Retina (tissue), 1 donor: ENCODE measurements at regions not wholly inside any gene's neighbourhood (a gene's known extent, or its start where the extent isn't known, plus 50 kb on each side); places are given as distances from the start of the nearest gene placed in this dataset.
A peak's percentile ranks its signal among the peaks of the same experiment; 100 is the strongest.

Experiments used
- DNase-seq: peaks from one replicate; pipeline ENCODE4 v3.0.0-alpha.2; 2016

DNA sequence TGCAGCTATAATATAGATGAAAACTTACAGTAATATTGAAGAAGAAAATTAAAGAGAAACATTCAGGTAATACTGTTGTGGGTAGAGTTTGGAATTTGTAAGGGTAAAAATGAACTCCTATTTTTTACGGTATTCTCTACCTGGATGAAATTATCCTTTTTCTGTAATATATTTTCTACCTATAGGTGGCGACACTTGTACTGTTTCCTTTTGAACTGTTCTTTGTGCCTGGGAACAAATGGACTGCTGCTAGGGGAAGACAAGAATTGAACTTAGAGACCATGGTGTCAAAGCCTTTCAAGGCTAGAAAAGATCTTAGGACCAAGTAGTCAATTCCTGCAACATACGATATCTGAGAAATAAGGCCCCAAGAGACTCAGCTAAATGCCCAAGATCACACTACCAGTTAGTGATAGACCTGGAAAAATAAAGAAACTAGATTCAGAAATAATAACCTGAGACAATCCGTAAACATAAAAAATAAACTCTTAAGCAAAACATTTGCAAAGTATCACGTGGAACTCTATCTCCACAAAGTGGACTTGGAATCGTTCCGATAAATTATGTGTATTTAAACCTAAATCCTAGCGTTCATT lies 383.8 kb downstream of the TFAP2A start:
- no peak for DNase-seq

- no peak for DNase-seq
Observed at GRCh38 chr6:10028222-10028621, 386.7 kb downstream of the TFAP2A start.

DNA sequence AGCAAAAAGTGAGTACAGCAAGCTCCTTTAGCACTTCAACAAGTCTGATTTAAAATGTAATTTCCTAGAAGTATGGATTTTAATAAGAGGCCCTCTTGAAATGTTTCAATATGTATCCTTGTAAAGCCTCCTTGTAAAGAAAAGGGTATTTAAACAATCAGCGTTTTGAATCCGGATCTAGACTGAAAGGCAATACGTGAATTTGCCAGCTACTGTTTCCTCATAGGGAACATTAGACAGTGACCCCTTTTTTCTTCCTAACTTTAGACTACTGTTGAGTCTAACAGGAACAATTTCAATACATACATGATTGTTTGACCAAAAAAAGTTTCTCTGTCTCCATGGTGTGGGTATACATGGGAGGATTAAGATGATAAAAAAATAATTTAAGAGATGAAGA lies 395.0 kb downstream of the TFAP2A start:
- no peak for DNase-seq

- peak; percentile 44 for DNase-seq
Observed at GRCh38 chr6:10014557-10014956, 400.3 kb downstream of the TFAP2A start.

DNA sequence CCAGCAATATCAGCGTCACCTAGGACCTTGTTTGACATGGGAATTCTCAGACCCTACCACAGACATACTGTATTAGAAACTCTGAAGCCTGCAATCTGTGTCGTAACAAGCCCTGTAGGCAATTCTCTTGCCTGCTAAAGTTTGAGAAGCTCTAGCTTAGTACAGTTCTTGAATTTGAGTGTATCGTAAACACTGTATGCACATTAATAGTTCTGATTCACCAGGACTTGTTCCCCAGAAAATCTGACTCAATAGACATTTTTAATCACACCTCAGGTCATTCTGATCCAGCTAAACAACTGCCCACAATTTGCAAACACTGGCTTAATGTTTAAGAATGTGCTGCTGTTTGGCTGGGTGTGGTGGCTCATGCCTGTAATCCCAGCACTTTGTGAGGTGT lies 414.3 kb downstream of the TFAP2A start:
- no peak for DNase-seq

DNA sequence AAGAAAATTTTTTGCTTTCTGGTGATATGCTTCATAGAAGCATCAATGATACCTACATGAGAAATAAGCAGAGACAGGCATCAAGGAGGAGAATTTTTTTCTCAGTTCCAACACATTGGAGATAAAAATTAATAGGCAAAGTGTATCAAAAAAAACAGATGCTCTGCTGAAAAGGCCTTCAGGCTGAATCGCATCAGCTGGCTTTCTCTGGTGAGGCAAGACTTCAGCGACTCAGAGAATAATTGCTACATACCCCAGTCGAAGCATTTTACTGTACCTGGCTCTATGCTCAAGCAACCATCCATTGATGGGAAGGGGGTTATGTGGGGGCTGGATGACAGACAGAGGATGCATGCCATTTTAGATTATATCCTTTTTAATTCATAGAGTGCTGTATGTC lies 415.1 kb downstream of the TFAP2A start:
- DNase-seq = no peak

DNA sequence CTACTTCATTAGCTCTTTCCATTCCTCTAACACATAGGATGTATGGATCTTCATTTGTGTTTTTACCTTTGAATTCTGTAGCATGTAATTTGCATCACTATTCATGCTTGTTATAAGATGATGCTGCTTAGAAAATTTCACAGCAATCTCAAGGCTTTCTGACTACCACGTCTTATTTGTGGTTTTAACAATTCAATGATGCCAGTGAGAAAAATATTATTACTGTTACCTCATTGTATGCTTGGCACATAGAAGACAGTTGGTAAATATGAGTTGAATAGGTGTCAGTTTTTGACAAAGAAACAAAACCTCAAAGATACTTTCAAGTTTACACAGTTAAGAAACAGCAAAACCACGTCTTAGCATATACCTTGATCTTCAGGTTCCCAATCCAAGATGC lies 428.6 kb downstream of the TFAP2A start:
- DNase-seq = no peak

GRCh38 chr6:9985481-9985880 lies 429.4 kb downstream of the TFAP2A start:
- peak; percentile 11 for DNase-seq

DNA sequence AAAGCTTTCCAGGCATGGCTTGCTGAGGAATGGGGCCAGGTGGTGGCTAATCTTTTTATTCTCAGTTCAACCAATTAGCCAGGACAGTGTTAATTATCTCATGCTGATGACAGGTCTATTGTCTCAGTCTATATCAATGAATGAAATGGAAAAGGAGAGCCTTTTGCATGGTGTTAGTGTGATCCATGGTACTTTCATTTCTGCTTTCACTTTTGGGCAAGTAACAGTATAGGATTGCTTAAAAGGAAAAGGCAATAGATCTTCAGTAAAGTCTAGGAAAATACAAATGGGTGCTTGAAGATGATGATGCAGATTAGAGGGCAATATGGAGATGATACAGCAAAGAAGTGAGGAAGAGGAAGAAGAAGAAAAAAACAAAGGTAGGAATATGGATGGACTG lies 430.3 kb downstream of the TFAP2A start:
- DNase-seq = no peak

- DNase-seq = no peak
Observed at GRCh38 chr6:9983168-9983567, 431.7 kb downstream of the TFAP2A start.

GRCh38 chr6:9982215-9982614 lies 432.7 kb downstream of the TFAP2A start:
- no peak for DNase-seq

DNA sequence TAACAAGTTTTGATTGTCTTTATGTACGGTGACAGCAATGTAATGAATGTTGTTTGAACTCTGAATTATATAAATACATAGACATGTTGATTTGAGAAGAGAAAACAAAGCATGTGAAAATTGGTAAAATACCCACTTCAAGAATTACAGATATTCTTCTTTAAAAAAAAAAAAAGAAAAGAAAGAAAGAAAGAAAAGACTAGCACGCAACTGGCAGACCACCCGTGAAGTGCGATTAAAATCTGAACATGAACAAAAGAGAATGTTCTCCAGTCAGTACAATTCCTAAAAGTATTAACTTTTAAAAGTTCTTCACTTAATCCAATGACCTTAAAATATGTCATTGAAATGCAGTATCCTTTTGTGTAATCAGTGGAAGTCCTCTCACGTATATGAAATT lies 434.9 kb downstream of the TFAP2A start:
- DNase-seq = no peak

DNA sequence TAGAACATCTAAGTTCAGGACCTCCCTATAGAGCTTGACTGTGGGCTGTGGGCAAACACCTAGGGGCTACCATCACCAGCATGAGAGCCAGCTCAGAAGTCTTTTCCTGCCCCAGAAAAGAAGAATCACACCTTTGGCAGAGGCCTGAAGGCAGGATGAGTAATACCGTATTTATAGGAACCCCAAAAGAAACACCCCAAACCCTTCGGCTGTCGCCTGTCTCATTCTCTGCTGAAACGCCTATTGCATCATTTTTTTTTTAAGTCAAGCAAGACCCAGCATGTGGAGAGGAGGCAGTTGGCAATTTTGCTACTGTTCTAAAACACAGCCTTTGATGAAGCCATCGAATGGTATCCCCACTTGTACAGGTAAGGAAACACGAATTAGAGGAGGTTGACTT lies 436.4 kb downstream of the TFAP2A start:
- no peak for DNase-seq

- no peak for DNase-seq
Observed at GRCh38 chr6:9977411-9977810, 437.5 kb downstream of the TFAP2A start.

DNA sequence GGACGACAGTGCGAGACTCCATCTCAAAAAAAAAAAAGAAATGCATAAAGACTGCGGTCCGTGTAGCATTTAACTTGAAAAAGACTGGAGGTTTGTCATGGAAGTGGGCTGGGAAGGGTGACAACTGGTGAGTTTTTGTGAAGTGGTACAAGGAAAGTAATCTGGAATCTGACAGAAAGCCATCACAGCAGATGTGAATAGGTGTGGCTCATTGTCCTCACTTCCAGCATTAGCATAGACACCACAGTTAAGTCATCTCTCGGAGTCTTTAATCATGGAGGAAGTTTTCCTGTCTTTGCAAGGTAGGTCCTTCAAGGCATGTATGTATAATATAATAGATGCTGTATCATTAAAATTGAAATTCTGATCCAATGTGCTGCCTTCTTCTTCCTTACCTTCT lies 453.2 kb downstream of the TFAP2A start:
- no peak for DNase-seq

GRCh38 chr6:9957215-9957759 lies 457.6 kb downstream of the TFAP2A start:
- no peak for DNase-seq

DNA sequence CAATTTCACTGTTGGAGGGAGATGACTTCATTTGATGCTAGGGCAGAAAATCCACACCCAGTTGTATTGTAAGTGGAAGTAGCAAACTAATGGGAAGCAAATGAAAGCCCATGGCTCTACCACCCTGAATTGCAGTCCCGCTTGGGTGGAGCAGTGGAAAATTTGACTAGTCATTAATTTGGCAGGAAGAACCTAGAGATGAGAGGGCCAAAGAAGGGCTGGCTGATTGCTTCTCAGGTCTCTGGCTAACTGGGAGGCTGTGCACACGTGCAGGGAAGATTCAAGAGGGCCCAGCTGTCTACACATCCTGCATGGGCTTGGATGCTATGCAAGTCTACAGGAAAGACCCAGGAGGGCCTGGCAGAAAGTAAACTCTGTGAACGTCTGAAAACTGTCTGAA lies 466.2 kb downstream of the TFAP2A start:
- DNase-seq = no peak

- no peak for DNase-seq
Observed at GRCh38 chr6:9943986-9944385, 470.9 kb downstream of the TFAP2A start.

DNA sequence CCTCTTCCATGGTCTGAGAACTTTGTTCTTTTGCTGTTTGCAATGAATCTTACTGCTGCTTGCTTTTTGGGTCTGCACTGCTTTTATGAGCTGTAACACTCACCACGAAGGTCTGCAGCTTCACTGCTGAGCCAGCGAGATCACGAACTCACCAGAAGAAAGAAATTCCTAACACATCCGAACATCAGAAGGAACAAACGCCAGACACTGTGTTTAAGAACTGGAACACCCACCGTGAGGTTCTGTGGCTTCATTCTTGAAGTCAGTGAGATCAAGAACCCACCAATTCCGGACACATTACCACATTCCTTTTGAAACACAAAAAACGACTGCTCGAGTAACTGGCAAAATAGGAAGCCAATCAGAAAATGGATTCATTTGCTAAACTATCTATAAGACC lies 471.8 kb downstream of the TFAP2A start:
- DNase-seq = no peak

GRCh38 chr6:9942131-9942530 lies 472.7 kb downstream of the TFAP2A start:
- DNase-seq = no peak

GRCh38 chr6:9938801-9939200 lies 476.1 kb downstream of the TFAP2A start:
- peak; percentile 48 for DNase-seq

DNA sequence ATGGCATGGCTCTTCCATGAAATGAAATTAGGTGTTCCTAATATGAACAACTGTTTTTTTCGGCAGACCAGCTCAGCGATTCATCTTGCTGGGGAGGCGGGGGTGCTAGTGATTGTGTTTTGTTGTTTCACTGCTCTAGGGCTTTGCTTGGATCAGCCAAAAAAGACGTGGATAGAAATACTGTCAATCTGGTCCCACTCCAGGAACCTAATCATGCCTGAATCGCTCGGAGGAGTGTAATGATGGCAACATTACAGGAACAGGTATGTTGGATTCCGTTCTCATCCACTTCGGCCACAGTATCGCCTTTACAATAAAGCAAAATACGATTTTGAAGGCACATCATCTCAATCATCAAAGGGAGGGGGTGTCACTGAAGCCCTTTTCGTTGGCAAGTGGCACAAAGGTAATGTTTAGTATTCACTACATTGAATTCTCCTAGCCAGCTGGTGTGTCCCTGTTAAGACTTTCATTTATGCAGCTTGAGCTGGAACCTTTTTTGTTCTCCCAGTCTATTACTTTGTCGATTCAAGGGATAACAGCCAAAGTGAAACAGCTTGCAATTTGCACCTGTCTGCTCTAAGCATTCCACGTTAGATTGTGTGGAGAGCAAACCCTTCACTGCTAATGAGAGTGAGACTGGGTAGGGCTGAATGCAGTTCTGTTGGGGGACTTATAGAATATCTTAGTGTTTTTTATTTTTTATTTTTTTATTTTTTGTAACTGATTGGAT lies 477.7 kb downstream of the TFAP2A start:
- DNase-seq = peak; percentile 32

DNA sequence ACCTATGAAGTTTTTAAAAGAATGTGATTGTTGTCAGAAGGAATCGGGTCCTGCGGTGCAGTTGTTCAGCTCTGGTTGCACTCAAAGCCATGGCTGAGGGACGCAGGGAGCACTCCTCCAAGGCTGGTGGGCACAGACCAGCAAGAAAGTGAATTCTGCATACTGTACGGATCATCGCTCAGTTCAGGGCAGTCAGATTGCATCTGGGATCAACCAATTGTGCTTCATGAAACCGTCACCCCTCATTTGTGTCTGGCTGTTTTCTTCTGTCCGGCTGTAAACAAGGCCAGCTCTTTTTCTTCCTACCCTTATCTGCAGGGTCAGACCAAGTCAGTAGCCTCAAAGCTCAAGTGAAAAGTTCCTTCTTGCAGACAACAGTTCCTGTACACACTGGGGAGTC lies 478.3 kb downstream of the TFAP2A start:
- DNase-seq = peak; percentile 65

- DNase-seq = no peak
Observed at GRCh38 chr6:9933677-9934076, 481.2 kb downstream of the TFAP2A start.

DNA sequence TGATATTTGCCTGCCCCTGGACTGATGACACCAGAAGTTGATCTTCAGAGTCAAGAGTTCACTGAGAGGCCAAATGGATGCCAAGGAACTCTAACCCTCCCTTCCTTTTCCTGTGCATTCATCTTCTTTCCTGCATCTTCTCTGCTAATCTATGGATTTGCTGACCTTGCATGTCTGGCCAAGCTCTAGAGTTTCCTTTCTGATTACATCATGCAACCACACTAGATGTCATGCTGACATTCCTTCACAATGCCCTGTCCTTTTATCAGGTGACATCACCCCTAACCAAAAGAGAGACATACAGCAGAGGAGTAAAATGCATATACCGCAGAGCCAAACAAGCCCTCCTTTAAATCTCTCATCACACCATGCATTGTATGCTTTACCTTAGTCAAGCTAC lies 487.6 kb downstream of the TFAP2A start:
- no peak for DNase-seq
